ENCODE measurements at regions not wholly inside any gene's neighbourhood (a gene's known extent, or its start where the extent isn't known, plus 50 kb on each side); places are given as distances from the start of the nearest gene placed in this dataset.

- Histone ChIP-seq H3K9ac (ENCODE audit: low read length) (no peak overlapping the region), H3K9me3 (ENCODE audit: control insufficient read depth in 1 of 2, insufficient read depth in 1 of 2, low read depth in 1 of 2, low read length in 2 of 2) (no peaks in the 10 kb centered on the region), H2AFZ (ENCODE audit: low read depth, low read length, poor library complexity, severe bottlenecking) (no peak overlapping the region), H3K27me3 (ENCODE audit: insufficient read depth, low read length) (no peaks in the 10 kb centered on the region), H3K4me3 (replicated peaks in 1 of 2; ENCODE audit: low read depth in 1 of 2, low read length in 2 of 2) (no peak overlapping the region), H3K36me3 (ENCODE audit: control insufficient read depth in 1 of 2, insufficient read depth in 2 of 2, low read length in 2 of 2) (no peaks in the 10 kb centered on the region), H3K27ac (ENCODE audit: low read depth, low read length) (no peak overlapping the region), H4K20me1 (ENCODE audit: insufficient read depth) (no peaks in the 10 kb centered on the region), H3K9me2 (ENCODE audit: insufficient read depth) (no peaks in the 10 kb centered on the region), H3K4me1 (ENCODE audit: control insufficient read depth in 1 of 2, insufficient read depth in 2 of 2, low read length in 2 of 2) (no peaks in the 10 kb centered on the region), H3K4me2 (ENCODE audit: low read length) (no peak overlapping the region; the same call in 1 of the 2 replicates), H3K79me2 (ENCODE audit: insufficient read depth, low read length) (no peaks in the 10 kb centered on the region)
- POLR2A ChIA-PET: no interaction called here
- no peak for ATAC-seq
- RAD21 ChIA-PET (ENCODE audit: low non-redundant PET in 1 of 2, low total read pairs in 2 of 2, uncharacterized antibody in 2 of 2, unreplicated experiment in 2 of 2): no interaction called here
- no peak for DNase-seq (ENCODE audit: low read depth, low spot score)
- CTCF ChIA-PET: interaction anchor here (1.1 kb wide), 1 partner anchor 227 kb away, joined by 3 read pairs; no protein-coding TSS in a partner anchor
- intact Hi-C loops (cut with micrococcal nuclease): no loop called here
- no TSS peak for BruUV-seq (replicated peaks)
- TF ChIP-seq POLR2A (IDR thresholded peaks at IDR 0.05; ENCODE audit: borderline replicate concordance, extremely low read depth, insufficient read depth, insufficient read length): no peak
Observed at GRCh38 chr13:61727767-61728166, 312.1 kb upstream of the PCDH20 start.

GRCh38 chr13:61725806-61726205 lies 310.2 kb upstream of the PCDH20 start:
- no peaks in the 10 kb centered on the region for H3K9me3 ChIP-seq (ENCODE audit: control insufficient read depth in 1 of 2, insufficient read depth in 1 of 2, low read depth in 1 of 2, low read length in 2 of 2)
- H3K36me3 ChIP-seq (ENCODE audit: control insufficient read depth in 1 of 2, insufficient read depth in 2 of 2, low read length in 2 of 2): no peaks in the 10 kb centered on the region
- H3K27ac ChIP-seq (ENCODE audit: low read depth, low read length): no peak overlapping the region
- H3K79me2 ChIP-seq (ENCODE audit: insufficient read depth, low read length): no peaks in the 10 kb centered on the region
- no TSS peak for BruUV-seq (replicated peaks)
- TF ChIP-seq FOSL1 (IDR thresholded peaks at IDR 0.05; ENCODE audit: low read depth) (no peak), YY1 (IDR thresholded peaks at IDR 0.05; ENCODE audit: extremely low read depth, insufficient replicate concordance, low read depth, low read length) (no peak), TCF7L2 (IDR thresholded peaks at IDR 0.05; ENCODE audit: borderline replicate concordance, extremely low read depth, insufficient read depth, insufficient read length) (no peak)
- ATAC-seq (no peak), DNase-seq (ENCODE audit: low read depth, low spot score) (no peak)
- H3K9ac ChIP-seq (ENCODE audit: low read length): no peak overlapping the region
- no peaks in the 10 kb centered on the region for H3K4me1 ChIP-seq (ENCODE audit: control insufficient read depth in 1 of 2, insufficient read depth in 2 of 2, low read length in 2 of 2)
- intact Hi-C loops (cut with micrococcal nuclease): no loop called here
- CTCF ChIA-PET: no interaction called here
- no peak overlapping the region for H3K4me2 ChIP-seq (ENCODE audit: low read length)
- H4K20me1 ChIP-seq (ENCODE audit: insufficient read depth): no peaks in the 10 kb centered on the region
- no peaks in the 10 kb centered on the region for H3K27me3 ChIP-seq (ENCODE audit: insufficient read depth, low read length)
- RAD21 ChIA-PET (ENCODE audit: low non-redundant PET in 1 of 2, low total read pairs in 2 of 2, uncharacterized antibody in 2 of 2, unreplicated experiment in 2 of 2): no interaction called here
- POLR2A ChIA-PET: no interaction called here
- H2AFZ ChIP-seq (ENCODE audit: low read depth, low read length, poor library complexity, severe bottlenecking): no peak overlapping the region
- no peak overlapping the region for H3K4me3 ChIP-seq (replicated peaks in 1 of 2; ENCODE audit: low read depth in 1 of 2, low read length in 2 of 2)
- no peaks in the 10 kb centered on the region for H3K9me2 ChIP-seq (ENCODE audit: insufficient read depth)

All from HCT116 (cell line).